NAMALWA (cell line): ENCODE measurements at regions not wholly inside any gene's neighbourhood (a gene's known extent, or its start where the extent isn't known, plus 50 kb on each side); places are given as distances from the start of the nearest gene placed in this dataset.

Source experiments
- DNase-seq: peaks from one replicate; pipeline ENCODE4 v3.0.0-alpha.2; 2015; ENCODE audit warnings: low spot score

DNA sequence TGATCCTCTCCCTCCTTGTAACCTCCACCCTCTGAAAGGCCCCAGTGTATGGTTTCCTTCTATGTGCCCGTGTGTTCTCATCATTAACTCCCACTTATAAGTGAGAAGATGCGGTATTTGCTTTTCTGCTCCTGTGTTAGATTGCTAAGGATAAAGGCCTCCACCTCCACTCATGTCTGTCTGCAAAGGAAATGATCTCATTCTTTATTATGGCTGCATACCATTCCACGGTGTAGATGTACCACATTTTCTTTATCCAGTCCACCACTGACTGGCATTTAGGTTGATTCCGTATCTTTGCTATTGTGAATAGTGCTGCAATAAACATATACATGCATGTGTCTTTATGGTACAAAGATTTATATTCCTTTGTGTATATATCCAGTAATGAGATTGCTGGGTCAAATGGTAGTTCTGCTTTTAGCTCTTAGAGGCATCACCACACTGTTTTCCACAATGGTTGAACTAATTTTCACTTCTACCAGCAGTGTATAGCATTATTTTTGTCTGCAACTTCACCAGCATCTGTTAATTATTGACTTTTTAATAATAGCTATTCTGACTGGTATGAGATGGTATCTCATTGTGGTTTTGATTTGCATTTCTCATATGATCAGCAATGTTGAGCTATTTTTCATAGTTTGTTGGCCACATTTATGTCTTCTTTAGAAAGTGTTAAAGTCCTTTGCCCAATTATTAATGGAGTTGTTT, 1030.9 kb downstream of the FSTL5 start:
- DNase-seq: no peak

DNA sequence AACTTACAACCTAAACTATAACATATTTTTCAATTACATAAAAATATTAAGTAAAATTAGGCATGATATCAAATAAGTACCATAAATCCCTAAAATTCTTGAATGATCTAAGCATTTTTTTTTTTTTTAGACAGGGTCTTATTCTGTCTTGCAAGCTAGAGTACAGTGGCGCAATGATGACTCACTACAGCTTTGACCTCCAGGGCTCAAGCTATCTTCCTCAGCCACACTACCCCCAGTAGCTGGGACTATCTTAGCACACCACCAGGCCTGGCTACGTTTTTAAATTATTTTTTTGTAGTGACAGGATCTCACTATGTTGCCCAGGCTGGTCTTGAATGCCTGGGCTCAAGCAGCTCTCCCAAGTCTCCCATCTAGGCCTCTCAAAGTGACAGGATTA, 1042.3 kb downstream of the FSTL5 start:
- no peak for DNase-seq

DNA sequence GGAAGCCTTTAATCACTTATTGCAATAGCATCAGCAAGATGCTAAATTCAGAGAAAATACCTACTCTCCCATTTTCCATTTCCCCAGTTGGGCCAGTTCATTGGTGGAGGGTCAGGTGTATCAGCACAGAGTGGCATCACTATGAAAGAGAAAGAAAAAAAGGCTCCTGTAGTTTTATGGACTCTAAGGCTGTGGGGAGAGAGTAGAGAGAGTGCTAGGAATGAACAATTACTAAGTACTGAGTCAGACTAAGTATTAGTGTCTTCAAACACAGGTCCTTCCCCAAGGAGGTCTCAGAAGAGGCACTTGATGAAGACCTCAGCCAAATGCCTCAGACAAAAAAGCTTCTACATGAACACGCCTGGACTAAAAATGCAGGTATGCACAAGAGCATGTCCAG, 1061.9 kb downstream of the FSTL5 start:
- no peak for DNase-seq

DNA sequence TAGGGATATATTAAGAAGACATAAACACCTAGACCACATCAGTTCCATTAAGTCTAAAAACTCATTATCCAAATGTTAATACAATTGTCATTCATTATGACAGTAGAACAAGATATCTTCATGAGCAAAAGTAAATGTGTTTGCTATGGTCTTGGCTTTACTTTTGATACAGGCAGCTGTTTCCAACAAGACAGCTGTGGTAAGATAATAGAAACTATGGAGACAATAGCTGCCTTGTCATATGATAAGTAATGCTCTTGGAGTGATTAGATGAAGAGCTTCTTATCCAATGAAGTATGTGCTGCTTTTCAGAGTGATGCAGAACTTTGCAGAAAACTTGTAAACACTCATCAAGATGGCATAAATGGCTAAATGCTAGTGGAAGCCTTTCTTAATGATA, 1066.0 kb downstream of the FSTL5 start:
- no peak for DNase-seq

DNA sequence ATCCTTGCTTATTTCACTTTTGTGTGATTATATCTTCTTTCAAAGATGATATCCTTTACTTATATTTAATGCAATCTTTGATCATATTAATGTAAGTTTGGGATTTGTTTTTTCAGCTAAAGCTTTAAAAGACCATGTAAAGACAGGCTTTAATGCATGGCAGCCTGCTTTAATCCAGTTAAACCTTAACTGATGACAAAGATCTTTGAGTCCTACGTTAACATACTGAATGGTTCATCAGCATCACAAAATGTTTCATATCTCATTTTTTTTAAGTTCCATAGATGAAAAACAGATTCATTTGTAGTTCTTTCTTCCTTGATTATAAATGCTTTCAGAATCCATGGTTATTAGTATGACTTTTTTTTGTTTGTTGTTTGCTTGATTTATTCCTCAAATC, 1102.8 kb downstream of the FSTL5 start:
- no peak for DNase-seq
